ENCODE measurements at regions not wholly inside any gene's neighbourhood (a gene's known extent, or its start where the extent isn't known, plus 50 kb on each side); places are given as distances from the start of the nearest gene placed in this dataset.

DNA sequence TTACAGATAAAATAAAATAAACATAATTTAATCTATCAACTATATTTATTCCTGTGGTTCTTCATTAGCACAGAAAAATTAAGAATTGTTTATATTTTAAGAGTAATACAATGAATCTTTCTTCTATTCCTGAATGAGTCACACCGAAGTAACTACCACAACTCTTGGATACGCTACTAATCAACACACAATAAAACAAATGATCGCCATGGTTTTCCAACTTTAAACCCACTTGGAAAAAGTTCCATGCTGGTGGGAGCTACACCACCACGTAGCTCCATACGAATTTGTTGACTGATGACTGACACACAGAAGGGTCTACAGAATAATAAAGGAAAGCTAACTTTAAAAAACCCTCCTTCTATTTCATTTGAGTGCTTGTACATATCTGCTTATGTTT, 135.8 kb upstream of the NEDD9 start:
- TF ChIP-seq CTCF (IDR thresholded peaks at IDR 0.05; ENCODE audit: low read depth, low read length, poor library complexity, severe bottlenecking) (no peak), EZH2phosphoT487 (IDR thresholded peaks at IDR 0.05; ENCODE audit: borderline replicate concordance, low read length) (no peak)
